Right lobe of liver (tissue), 6 donors: ENCODE measurements at regions not wholly inside any gene's neighbourhood (a gene's known extent, or its start where the extent isn't known, plus 50 kb on each side); places are given as distances from the start of the nearest gene placed in this dataset.

ENCODE experiments used
- ATAC-seq, 4 donors: fragments of 200-7000 bp; cut with Tn5 transposase; one replicate each; pipeline ENCODE4 v1.9.1; 2020; ENCODE audit warnings: mild to moderate bottlenecking in 4 of 4, moderate library complexity in 4 of 4
- DNase-seq, 3 donors: peaks; one replicate each; pipeline ENCODE4 v3.0.0-alpha.2; 2020
- H3K27ac ChIP-seq, 3 donors: fragments of 200-600 bp; one replicate each; pipeline ENCODE4 v1.8.0; 2022
- H3K27me3 ChIP-seq, 2 donors: fragments of 200-600 bp; one replicate each; pipeline ENCODE4 v1.8.0; 2022
- H3K36me3 ChIP-seq, 4 donors: fragments of 200-600 bp; sonication (generic) in 1 of 4; one replicate each; pipeline versions ENCODE4 v1.5.1 to v1.8.0; 2017 to 2022; ENCODE audit warnings: control low read depth in 1 of 4
- H3K4me1 ChIP-seq, 4 donors: fragments of 200-600 bp; sonication (generic) in 1 of 4; one replicate each; pipeline versions ENCODE4 v1.5.1 to v1.8.0; 2017 to 2022; ENCODE audit warnings: control low read depth in 1 of 4
- H3K4me3 ChIP-seq, 3 donors: fragments of 200-600 bp; one replicate each; pipeline ENCODE4 v1.8.0; 2022
- H3K9me3 ChIP-seq, 4 donors: fragments of 200-600 bp; sonication (generic) in 1 of 4; one replicate each; pipeline versions ENCODE4 v1.5.1 to v1.8.0; 2017 to 2022; ENCODE audit warnings: control low read depth in 1 of 4
- CTCF ChIP-seq, 4 donors: fragments of 200-600 bp in 3 of 4; fragments of 450-650 bp in 1 of 4; IDR thresholded peaks; one replicate each; pipeline versions ENCODE4 v1.5.1 to v1.8.0; 2016 to 2022; ENCODE audit warnings: antibody characterized with exemption in 4 of 4, mild to moderate bottlenecking in 2 of 4
- POLR2A ChIP-seq: fragments of 450-650 bp; IDR thresholded peaks from one replicate; pipeline ENCODE4 v1.6.1; 2017; ENCODE audit warnings: antibody characterized with exemption, mild to moderate bottlenecking
- WGBS: methylation state at CpG from one replicate; pipeline ENCODE4 v1.1.6; 2018; ENCODE audit warnings: low coverage, low lambda C conversion rate; ENCODE audit not compliant: insufficient coverage; ENCODE audit errors: missing lambda C conversion rate; 5-methylcytosine and 5-hydroxymethylcytosine counted together
- intact Hi-C, 2 donors: fragments of 100-400 bp; cut with DNase I; formaldehyde crosslinking; loops; one replicate each; pipeline versions ENCODE4 v1.11.2 to v1.14.1; 2022
- donor health status: DM: no; HTN: yes; CAD: no.
- donor health status: DM: no; HTN: no; CAD: no.
- donor health status: DM: no; HTN: no; CAD: no.
- donor health status: DM: no; HTN: yes; CAD: no.
- donor health status: DM: no; HTN: yes; CAD: no.

- DNase-seq (no peak), ATAC-seq (no peak)
- TF ChIP-seq POLR2A (no peak), CTCF (IDR thresholded peaks at IDR 0.05) (no peak)
- no peak overlapping the region for H3K27ac ChIP-seq
- H3K4me3 ChIP-seq: no peak overlapping the region
- H3K36me3 ChIP-seq: no peaks in the 10 kb centered on the region
- no peaks in the 10 kb centered on the region for H3K27me3 ChIP-seq
- intact Hi-C loops: no loop called here
- 42% methylated on average over 2 of the region's 2 CpGs for whole genome bisulfite sequencing
- no peaks in the 10 kb centered on the region for H3K4me1 ChIP-seq
- no peaks in the 10 kb centered on the region for H3K9me3 ChIP-seq
These were observed 66.9 kb upstream of the NGF start for GRCh38 chr1:115404911-115405310.

GRCh38 chr1:115402753-115403184, 64.7 kb upstream of the NGF start:
- H3K9me3 ChIP-seq: no peaks in the 10 kb centered on the region
- no peak overlapping the region for H3K27ac ChIP-seq
- intact Hi-C loops: no loop called here
- WGBS: 50% methylated on average over 1 of the region's 2 CpGs
- H3K27me3 ChIP-seq: no peaks in the 10 kb centered on the region
- ATAC-seq (no peak), DNase-seq (no peak)
- H3K4me3 ChIP-seq: no peak overlapping the region
- no peak for TF ChIP-seq POLR2A
- no peak for TF ChIP-seq CTCF (IDR thresholded peaks at IDR 0.05)
- no peaks in the 10 kb centered on the region for H3K4me1 ChIP-seq
- no peaks in the 10 kb centered on the region for H3K36me3 ChIP-seq

- DNase-seq (no peak), ATAC-seq (no peak)
- no peaks in the 10 kb centered on the region for H3K4me1 ChIP-seq
- intact Hi-C loops: no loop called here
- no peaks in the 10 kb centered on the region for H3K9me3 ChIP-seq
- 50% methylated on average over 1 of the region's 1 CpG for WGBS
- no peak overlapping the region for H3K4me3 ChIP-seq
- no peaks in the 10 kb centered on the region for H3K36me3 ChIP-seq
- H3K27ac ChIP-seq: no peak overlapping the region
- TF ChIP-seq CTCF (IDR thresholded peaks at IDR 0.05): no peak
- TF ChIP-seq POLR2A: no peak
- H3K27me3 ChIP-seq: no peaks in the 10 kb centered on the region
These were observed 63.6 kb upstream of the NGF start for GRCh38 chr1:115401676-115402075.

- Histone ChIP-seq H3K27ac (no peak overlapping the region), H3K27me3 (no peaks in the 10 kb centered on the region), H3K9me3 (no peaks in the 10 kb centered on the region), H3K4me1 (no peaks in the 10 kb centered on the region), H3K4me3 (no peak overlapping the region), H3K36me3 (no peaks in the 10 kb centered on the region)
- intact Hi-C loops: no loop called here
- WGBS: 100% methylated on average over 1 of the region's 1 CpG
- ATAC-seq: no peak
- DNase-seq: no peak
- TF ChIP-seq CTCF (IDR thresholded peaks at IDR 0.05): no peak
- TF ChIP-seq POLR2A: no peak
These were observed 62.8 kb upstream of the NGF start for GRCh38 chr1:115400891-115401290.

GRCh38 chr1:115400426-115400825, 62.4 kb upstream of the NGF start:
- intact Hi-C loops: no loop called here
- H3K4me3 ChIP-seq: no peak overlapping the region
- no peaks in the 10 kb centered on the region for H3K36me3 ChIP-seq
- DNase-seq (no peak), ATAC-seq (no peak)
- WGBS: 85% methylated on average over 5 of the region's 5 CpGs
- H3K27ac ChIP-seq: no peak overlapping the region
- H3K4me1 ChIP-seq: no peaks in the 10 kb centered on the region
- TF ChIP-seq POLR2A (no peak), CTCF (IDR thresholded peaks at IDR 0.05) (no peak)
- no peaks in the 10 kb centered on the region for H3K9me3 ChIP-seq
- H3K27me3 ChIP-seq: no peaks in the 10 kb centered on the region
